HCT116 (cell line): ENCODE measurements at regions not wholly inside any gene's neighbourhood (a gene's known extent, or its start where the extent isn't known, plus 50 kb on each side); places are given as distances from the start of the nearest gene placed in this dataset.

ENCODE experiments used
- CTCF ChIP-seq, 3 experiments: fragments of 200-600 bp in 1 of 3; sonication (generic) in 1 of 3; IDR thresholded peaks in 2 of 3; conservative IDR thresholded peaks in 1 of 3; 2 replicates each; pipeline ENCODE4 v1.5.1; 2012 to 2017; ENCODE audit warnings: low read depth in 2 of 3, low read length in 2 of 3, antibody characterized with exemption in 1 of 3, borderline replicate concordance in 1 of 3, control low read depth in 1 of 3, mild to moderate bottlenecking in 1 of 3, mixed read lengths in 1 of 3, mixed run types in 1 of 3, moderate library complexity in 1 of 3; ENCODE audit not compliant: insufficient read depth in 1 of 3
- EZH2 ChIP-seq: fragments of 200-600 bp; sonication (generic); IDR thresholded peaks from 2 replicates; pipeline ENCODE4 v1.6.1; 2017; ENCODE audit warnings: antibody characterized with exemption, mixed run types
- EZH2phosphoT487 ChIP-seq: fragments of 200-600 bp; IDR thresholded peaks from 2 replicates; pipeline ENCODE4 v1.6.1; 2018; ENCODE audit warnings: antibody characterized with exemption, borderline replicate concordance
- FOSL1 ChIP-seq: IDR thresholded peaks from 2 replicates; pipeline ENCODE4 v1.6.1; 2012; ENCODE audit warnings: low read depth
- JUND ChIP-seq: IDR thresholded peaks from 2 replicates; pipeline ENCODE4 v1.6.1; 2012
- MAX ChIP-seq: IDR thresholded peaks from 2 replicates; pipeline ENCODE4 v1.6.1; 2012
- POLR2A ChIP-seq: IDR thresholded peaks from 2 replicates; pipeline ENCODE4 v1.7.0; 2011; ENCODE audit warnings: borderline replicate concordance; ENCODE audit not compliant: insufficient read depth, insufficient read length; ENCODE audit errors: extremely low read depth
- POLR2AphosphoS5 ChIP-seq: IDR thresholded peaks from 2 replicates; pipeline ENCODE4 v1.6.1; 2011; ENCODE audit warnings: mild to moderate bottlenecking, low read depth, low read length, moderate library complexity
- RAD21 ChIP-seq: IDR thresholded peaks from 2 replicates; pipeline ENCODE4 v1.6.1; 2012; ENCODE audit warnings: low read depth, mild to moderate bottlenecking
- REST ChIP-seq: IDR thresholded peaks from 2 replicates; pipeline ENCODE4 v1.6.1; 2012; ENCODE audit warnings: low read depth
- SIN3A ChIP-seq: IDR thresholded peaks from 2 replicates; pipeline ENCODE4 v1.6.1; 2012; ENCODE audit warnings: low read depth
- TCF7L2 ChIP-seq: IDR thresholded peaks from 2 replicates; pipeline ENCODE4 v1.7.0; 2011; ENCODE audit warnings: borderline replicate concordance, inconsistent platforms; ENCODE audit not compliant: insufficient read depth, insufficient read length; ENCODE audit errors: extremely low read depth
- YY1 ChIP-seq: IDR thresholded peaks from 2 replicates; pipeline ENCODE4 v1.6.1; 2011; ENCODE audit warnings: low read length, low read depth, moderate library complexity, mild to moderate bottlenecking; ENCODE audit not compliant: insufficient replicate concordance; ENCODE audit errors: extremely low read depth
- ZNF274 ChIP-seq: fragments of 200-500 bp; sonication (Bioruptor generic); IDR thresholded peaks from 2 replicates; pipeline ENCODE4 v1.6.1; 2014; ENCODE audit warnings: mild to moderate bottlenecking, low read depth, low read length, inconsistent platforms

- TF ChIP-seq FOSL1 (no peak), POLR2A (no peak), YY1 (no peak), CTCF (IDR thresholded peaks at IDR 0.05 in 2 of 3, conservative IDR thresholded peaks at IDR 0.05 in 1 of 3; ENCODE audit: borderline replicate concordance in 1 of 3, insufficient read depth in 1 of 3, low read depth in 2 of 3, low read length in 2 of 3) (no peak), POLR2AphosphoS5 (no peak), MAX (no peak), ZNF274 (no peak), JUND (no peak), EZH2 (no peak), REST (no peak), EZH2phosphoT487 (no peak), TCF7L2 (no peak), SIN3A (no peak), RAD21 (no peak)
Observed at GRCh38 chr12:125299840-125300239, 234.6 kb downstream of the AACS start.
